Activated CD4-positive, alpha-beta T cell treated with anti-CD3 and anti-CD28 coated beads, Interleukin-2, amount 50 U/mL, for 24 hours (primary cell): ENCODE measurements at regions not wholly inside any gene's neighbourhood (a gene's known extent, or its start where the extent isn't known, plus 50 kb on each side); places are given as distances from the start of the nearest gene placed in this dataset.

Source experiments
- DNase-seq, 2 donors: peaks; one replicate each; pipeline ENCODE4 v3.0.0-alpha.2; 2020; ENCODE audit warnings: low read depth in 1 of 2, low spot score in 1 of 2

- DNase-seq = no peak
These were observed 287.9 kb upstream of the NBEA start for GRCh38 chr13:34654203-34654602.

GRCh38 chr13:34654647-34655046 lies 287.4 kb upstream of the NBEA start:
- no peak for DNase-seq

- DNase-seq = no peak
These were observed 286.5 kb upstream of the NBEA start for GRCh38 chr13:34655554-34655953.

- DNase-seq = no peak
These were observed 284.4 kb upstream of the NBEA start for GRCh38 chr13:34657716-34658115.

GRCh38 chr13:34667286-34668218 lies 274.5 kb upstream of the NBEA start:
- no peak for DNase-seq

GRCh38 chr13:34671137-34671536 lies 270.9 kb upstream of the NBEA start:
- no peak for DNase-seq

GRCh38 chr13:34672631-34673030 lies 269.4 kb upstream of the NBEA start:
- no peak for DNase-seq

GRCh38 chr13:34675626-34676025 lies 266.4 kb upstream of the NBEA start:
- no peak for DNase-seq

- DNase-seq = no peak
These were observed 263.9 kb upstream of the NBEA start for GRCh38 chr13:34678154-34678553.

- no peak for DNase-seq
These were observed 260.6 kb upstream of the NBEA start for GRCh38 chr13:34681405-34681955.

GRCh38 chr13:34695063-34695462 lies 247.0 kb upstream of the NBEA start:
- no peak for DNase-seq

GRCh38 chr13:34696296-34696695 lies 245.8 kb upstream of the NBEA start:
- DNase-seq = no peak

- no peak for DNase-seq
These were observed 245.3 kb upstream of the NBEA start for GRCh38 chr13:34696741-34697140.

GRCh38 chr13:34698945-34699344 lies 243.1 kb upstream of the NBEA start:
- no peak for DNase-seq

- DNase-seq = no peak
These were observed 241.9 kb upstream of the NBEA start for GRCh38 chr13:34700155-34700554.

GRCh38 chr13:34701919-34702318 lies 240.2 kb upstream of the NBEA start:
- DNase-seq = no peak

GRCh38 chr13:34708566-34709313 lies 233.3 kb upstream of the NBEA start:
- DNase-seq = no peak

- DNase-seq = no peak
These were observed 222.8 kb upstream of the NBEA start for GRCh38 chr13:34719060-34719875.

GRCh38 chr13:34720618-34721017 lies 221.5 kb upstream of the NBEA start:
- no peak for DNase-seq

GRCh38 chr13:34721631-34722595 lies 220.2 kb upstream of the NBEA start:
- no peak for DNase-seq
